ENCODE measurements at regions not wholly inside any gene's neighbourhood (a gene's known extent, or its start where the extent isn't known, plus 50 kb on each side); places are given as distances from the start of the nearest gene placed in this dataset.

GRCh38 chr6:78435671-78436070 is 431.7 kb upstream of the IRAK1BP1 start:
- H3K36me3 ChIP-seq (ENCODE audit: control insufficient read depth, insufficient read depth, low read length), result no peaks in the 10 kb centered on the region
- no peak overlapping the region for H3K18ac ChIP-seq (ENCODE audit: low read length)
- DNase-seq, result no peak
- H4K5ac ChIP-seq (ENCODE audit: low read length), result no peak overlapping the region
- no peak overlapping the region for H3K4me2 ChIP-seq (ENCODE audit: low read length)
- no peaks in the 10 kb centered on the region for H3K79me1 ChIP-seq (ENCODE audit: low read length)
- no peak overlapping the region for H4K8ac ChIP-seq (ENCODE audit: low read depth, low read length)
- no peak overlapping the region for H2AK5ac ChIP-seq (ENCODE audit: low read length)
- no peak overlapping the region for H3K4me3 ChIP-seq (ENCODE audit: low read length)
- no peak overlapping the region for H3K23ac ChIP-seq (ENCODE audit: low read length)
- no peaks in the 10 kb centered on the region for H3K4me1 ChIP-seq (ENCODE audit: control insufficient read depth, low read depth, low read length)
- no peak overlapping the region for H3K9ac ChIP-seq (ENCODE audit: low read length)
- H3K79me2 ChIP-seq (ENCODE audit: control insufficient read depth, insufficient read depth, low read length), result no peaks in the 10 kb centered on the region
- H3K56ac ChIP-seq (ENCODE audit: low read length), result no peak overlapping the region
- H3K27ac ChIP-seq (ENCODE audit: low read depth, low read length), result no peak overlapping the region
- no peak overlapping the region for H2BK120ac ChIP-seq (ENCODE audit: low read depth, low read length)
- no peak overlapping the region for H2BK15ac ChIP-seq (replicated peaks; ENCODE audit: low read depth)
- no peak overlapping the region for H3K4ac ChIP-seq (ENCODE audit: low read depth, low read length)
- H3K27me3 ChIP-seq (ENCODE audit: insufficient read depth, low read length, poor library complexity), result no peaks in the 10 kb centered on the region
- no peak overlapping the region for H2BK5ac ChIP-seq (ENCODE audit: low read length)
- no CpG with 5 or more reads among the region's 2 CpGs for WGBS (ENCODE audit: extremely low coverage, insufficient coverage, low lambda C conversion rate)

- H3K18ac ChIP-seq (ENCODE audit: low read length), result no peak overlapping the region
- no peak overlapping the region for H4K8ac ChIP-seq (ENCODE audit: low read depth, low read length)
- no peak overlapping the region for H2AK5ac ChIP-seq (ENCODE audit: low read length)
- no peak overlapping the region for H4K5ac ChIP-seq (ENCODE audit: low read length)
- H2BK15ac ChIP-seq (replicated peaks; ENCODE audit: low read depth), result no peak overlapping the region
- H3K23ac ChIP-seq (ENCODE audit: low read length), result no peak overlapping the region
- H3K4me3 ChIP-seq (ENCODE audit: low read length), result no peak overlapping the region
- no peaks in the 10 kb centered on the region for H3K36me3 ChIP-seq (ENCODE audit: control insufficient read depth, insufficient read depth, low read length)
- no peak overlapping the region for H3K56ac ChIP-seq (ENCODE audit: low read length)
- H3K27me3 ChIP-seq (ENCODE audit: insufficient read depth, low read length, poor library complexity), result no peaks in the 10 kb centered on the region
- H3K27ac ChIP-seq (ENCODE audit: low read depth, low read length), result no peak overlapping the region
- H3K9ac ChIP-seq (ENCODE audit: low read length), result no peak overlapping the region
- H2BK120ac ChIP-seq (ENCODE audit: low read depth, low read length), result no peak overlapping the region
- H3K4me1 ChIP-seq (ENCODE audit: control insufficient read depth, low read depth, low read length), result no peaks in the 10 kb centered on the region
- H3K4me2 ChIP-seq (ENCODE audit: low read length), result no peak overlapping the region
- no peak overlapping the region for H2BK5ac ChIP-seq (ENCODE audit: low read length)
- no peaks in the 10 kb centered on the region for H3K79me2 ChIP-seq (ENCODE audit: control insufficient read depth, insufficient read depth, low read length)
- DNase-seq, result no peak
- H3K79me1 ChIP-seq (ENCODE audit: low read length), result no peaks in the 10 kb centered on the region
- H3K4ac ChIP-seq (ENCODE audit: low read depth, low read length), result no peak overlapping the region
Observed at GRCh38 chr6:78436335-78436734, 431.0 kb upstream of the IRAK1BP1 start.

DNA sequence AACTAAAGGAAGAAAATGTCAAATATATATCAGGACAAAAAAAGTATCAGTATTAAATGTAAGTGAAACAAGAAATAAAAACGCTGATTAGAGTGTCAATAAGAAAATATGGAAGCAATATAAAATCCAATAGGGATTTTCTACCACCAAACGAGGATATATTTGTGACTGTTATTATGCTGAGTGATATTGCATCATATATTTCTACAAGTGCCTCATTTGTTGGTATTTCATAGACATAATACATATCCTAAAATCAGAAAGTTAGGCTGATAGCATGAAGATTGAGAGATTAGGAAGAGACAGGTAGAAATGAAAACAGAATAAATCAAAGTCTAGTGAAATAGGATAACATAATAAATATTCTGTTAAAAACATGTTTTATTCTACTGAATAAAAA is 429.2 kb upstream of the IRAK1BP1 start:
- no peak overlapping the region for H3K4me2 ChIP-seq (ENCODE audit: low read length)
- H4K5ac ChIP-seq (ENCODE audit: low read length), result no peak overlapping the region
- no peaks in the 10 kb centered on the region for H3K79me2 ChIP-seq (ENCODE audit: control insufficient read depth, insufficient read depth, low read length)
- H3K23ac ChIP-seq (ENCODE audit: low read length), result no peak overlapping the region
- DNase-seq, result no peak
- H3K79me1 ChIP-seq (ENCODE audit: low read length), result no peaks in the 10 kb centered on the region
- no peak overlapping the region for H4K8ac ChIP-seq (ENCODE audit: low read depth, low read length)
- no CpG with 5 or more reads among the region's 2 CpGs for WGBS (ENCODE audit: extremely low coverage, insufficient coverage, low lambda C conversion rate)
- H2BK5ac ChIP-seq (ENCODE audit: low read length), result no peak overlapping the region
- H3K4ac ChIP-seq (ENCODE audit: low read depth, low read length), result no peak overlapping the region
- H3K4me3 ChIP-seq (ENCODE audit: low read length), result no peak overlapping the region
- H3K4me1 ChIP-seq (ENCODE audit: control insufficient read depth, low read depth, low read length), result no peaks in the 10 kb centered on the region
- no peak overlapping the region for H2AK5ac ChIP-seq (ENCODE audit: low read length)
- H3K18ac ChIP-seq (ENCODE audit: low read length), result no peak overlapping the region
- H3K9ac ChIP-seq (ENCODE audit: low read length), result no peak overlapping the region
- H2BK120ac ChIP-seq (ENCODE audit: low read depth, low read length), result no peak overlapping the region
- H2BK15ac ChIP-seq (replicated peaks; ENCODE audit: low read depth), result no peak overlapping the region
- H3K56ac ChIP-seq (ENCODE audit: low read length), result no peak overlapping the region
- no peak overlapping the region for H3K27ac ChIP-seq (ENCODE audit: low read depth, low read length)
- H3K27me3 ChIP-seq (ENCODE audit: insufficient read depth, low read length, poor library complexity), result no peaks in the 10 kb centered on the region
- no peaks in the 10 kb centered on the region for H3K36me3 ChIP-seq (ENCODE audit: control insufficient read depth, insufficient read depth, low read length)

DNA sequence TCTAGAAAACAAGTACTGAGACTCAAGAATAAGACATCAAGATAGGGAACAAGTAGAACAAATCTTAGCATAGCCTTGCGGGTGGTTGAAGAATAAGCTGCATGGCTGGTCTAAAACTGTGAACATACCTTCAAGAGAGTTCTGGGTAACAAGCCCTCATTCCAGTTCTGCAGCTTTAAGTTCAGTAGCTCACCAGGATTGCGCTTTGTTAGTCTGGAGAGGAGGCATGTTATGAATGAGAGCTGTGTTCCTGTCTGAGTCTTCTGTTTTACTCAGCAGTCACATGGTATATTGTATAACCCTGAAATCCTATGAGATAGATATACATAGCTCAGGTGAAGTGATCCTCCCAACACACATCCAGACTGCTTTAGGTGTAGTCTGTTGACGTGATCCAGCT is 406.6 kb upstream of the IRAK1BP1 start:
- no peak for DNase-seq
- H3K27ac ChIP-seq (ENCODE audit: low read depth, low read length), result no peak overlapping the region
- H3K9ac ChIP-seq (ENCODE audit: low read length), result no peak overlapping the region

GRCh38 chr6:78462728-78463127 is 404.6 kb upstream of the IRAK1BP1 start:
- Histone ChIP-seq H3K4me2 (ENCODE audit: low read length) (no peak overlapping the region), H3K56ac (ENCODE audit: low read length) (no peak overlapping the region), H3K27me3 (ENCODE audit: insufficient read depth, low read length, poor library complexity) (no peaks in the 10 kb centered on the region), H3K9ac (ENCODE audit: low read length) (no peak overlapping the region), H2BK120ac (ENCODE audit: low read depth, low read length) (no peak overlapping the region), H3K4ac (ENCODE audit: low read depth, low read length) (no peak overlapping the region), H2BK15ac (replicated peaks; ENCODE audit: low read depth) (no peak overlapping the region), H3K79me1 (ENCODE audit: low read length) (no peaks in the 10 kb centered on the region), H3K36me3 (ENCODE audit: control insufficient read depth, insufficient read depth, low read length) (no peaks in the 10 kb centered on the region), H3K4me3 (ENCODE audit: low read length) (no peak overlapping the region), H3K27ac (ENCODE audit: low read depth, low read length) (no peak overlapping the region), H3K18ac (ENCODE audit: low read length) (no peak overlapping the region), H4K5ac (ENCODE audit: low read length) (no peak overlapping the region), H3K4me1 (ENCODE audit: control insufficient read depth, low read depth, low read length) (no peaks in the 10 kb centered on the region), H3K23ac (ENCODE audit: low read length) (no peak overlapping the region), H3K79me2 (ENCODE audit: control insufficient read depth, insufficient read depth, low read length) (no peaks in the 10 kb centered on the region), H2AK5ac (ENCODE audit: low read length) (no peak overlapping the region), H2BK5ac (ENCODE audit: low read length) (no peak overlapping the region), H4K8ac (ENCODE audit: low read depth, low read length) (no peak overlapping the region)
- WGBS (ENCODE audit: extremely low coverage, insufficient coverage, low lambda C conversion rate), result no CpG with 5 or more reads among the region's 10 CpGs
- DNase-seq, result no peak

More for the DNA sequence above, 406.6 kb upstream of the IRAK1BP1 start:
- Histone ChIP-seq H2BK5ac (ENCODE audit: low read length) (no peak overlapping the region), H3K4me3 (ENCODE audit: low read length) (no peak overlapping the region), H3K4me1 (ENCODE audit: control insufficient read depth, low read depth, low read length) (no peaks in the 10 kb centered on the region), H3K18ac (ENCODE audit: low read length) (no peak overlapping the region), H2BK15ac (replicated peaks; ENCODE audit: low read depth) (no peak overlapping the region), H4K5ac (ENCODE audit: low read length) (no peak overlapping the region), H4K8ac (ENCODE audit: low read depth, low read length) (no peak overlapping the region), H3K36me3 (ENCODE audit: control insufficient read depth, insufficient read depth, low read length) (no peaks in the 10 kb centered on the region), H3K79me2 (ENCODE audit: control insufficient read depth, insufficient read depth, low read length) (no peaks in the 10 kb centered on the region), H2AK5ac (ENCODE audit: low read length) (no peak overlapping the region), H3K23ac (ENCODE audit: low read length) (no peak overlapping the region), H3K56ac (ENCODE audit: low read length) (no peak overlapping the region), H2BK120ac (ENCODE audit: low read depth, low read length) (no peak overlapping the region), H3K4me2 (ENCODE audit: low read length) (no peak overlapping the region), H3K4ac (ENCODE audit: low read depth, low read length) (no peak overlapping the region), H3K79me1 (ENCODE audit: low read length) (no peaks in the 10 kb centered on the region), H3K27me3 (ENCODE audit: insufficient read depth, low read length, poor library complexity) (no peaks in the 10 kb centered on the region)
- no CpG with 5 or more reads among the region's 3 CpGs for WGBS (ENCODE audit: extremely low coverage, insufficient coverage, low lambda C conversion rate)

GRCh38 chr6:78465059-78465634 is 402.2 kb upstream of the IRAK1BP1 start:
- no peak overlapping the region for H3K23ac ChIP-seq (ENCODE audit: low read length)
- no peak overlapping the region for H3K18ac ChIP-seq (ENCODE audit: low read length)
- no CpG with 5 or more reads among the region's 3 CpGs for whole genome bisulfite sequencing (ENCODE audit: extremely low coverage, insufficient coverage, low lambda C conversion rate)
- H3K79me2 ChIP-seq (ENCODE audit: control insufficient read depth, insufficient read depth, low read length), result no peaks in the 10 kb centered on the region
- no peaks in the 10 kb centered on the region for H3K36me3 ChIP-seq (ENCODE audit: control insufficient read depth, insufficient read depth, low read length)
- no peaks in the 10 kb centered on the region for H3K4me1 ChIP-seq (ENCODE audit: control insufficient read depth, low read depth, low read length)
- H3K27ac ChIP-seq (ENCODE audit: low read depth, low read length), result no peak overlapping the region
- H3K4me3 ChIP-seq (ENCODE audit: low read length), result no peak overlapping the region
- no peaks in the 10 kb centered on the region for H3K27me3 ChIP-seq (ENCODE audit: insufficient read depth, low read length, poor library complexity)
- no peak overlapping the region for H2BK15ac ChIP-seq (replicated peaks; ENCODE audit: low read depth)
- no peak overlapping the region for H2AK5ac ChIP-seq (ENCODE audit: low read length)
- no peak overlapping the region for H3K4me2 ChIP-seq (ENCODE audit: low read length)
- no peak overlapping the region for H3K9ac ChIP-seq (ENCODE audit: low read length)
- no peak overlapping the region for H2BK5ac ChIP-seq (ENCODE audit: low read length)
- no peak overlapping the region for H4K5ac ChIP-seq (ENCODE audit: low read length)
- no peak overlapping the region for H3K56ac ChIP-seq (ENCODE audit: low read length)
- H3K4ac ChIP-seq (ENCODE audit: low read depth, low read length), result no peak overlapping the region
- no peak overlapping the region for H2BK120ac ChIP-seq (ENCODE audit: low read depth, low read length)
- H4K8ac ChIP-seq (ENCODE audit: low read depth, low read length), result no peak overlapping the region
- H3K79me1 ChIP-seq (ENCODE audit: low read length), result no peaks in the 10 kb centered on the region
- DNase-seq, result no peak
